Neuronal stem cell (in vitro differentiated cells): ENCODE measurements at regions not wholly inside any gene's neighbourhood (a gene's known extent, or its start where the extent isn't known, plus 50 kb on each side); places are given as distances from the start of the nearest gene placed in this dataset.
"Not testable (repeated sequence)": the region's sequence is repeated elsewhere in the genome, so short reads cannot be mapped to it uniquely, and the experiment has no call there.

Experiments
- DNase-seq: peaks from one replicate; pipeline ENCODE4 v3.0.0-alpha.2; 2013; ENCODE audit warnings: low spot score
- H2AFZ ChIP-seq: one replicate; pipeline ENCODE4 v1.6.1; 2013; ENCODE audit warnings: mild to moderate bottlenecking, low read length, inconsistent platforms
- H2AK5ac ChIP-seq: 2 replicates; pipeline ENCODE4 v1.6.1; 2013; ENCODE audit warnings: low read depth, mild to moderate bottlenecking, inconsistent platforms, low read length, moderate library complexity, mixed read lengths
- H2BK120ac ChIP-seq: 2 replicates; pipeline ENCODE4 v1.6.1; 2013; ENCODE audit warnings: low read depth, mild to moderate bottlenecking, inconsistent platforms, low read length, moderate library complexity, mixed read lengths
- H2BK12ac ChIP-seq: one replicate; pipeline ENCODE4 v1.6.1; 2013; ENCODE audit warnings: low read length, inconsistent platforms
- H2BK15ac ChIP-seq: 2 replicates; pipeline ENCODE4 v1.6.1; 2013; ENCODE audit warnings: mild to moderate bottlenecking, low read length, inconsistent platforms, mixed read lengths
- H2BK5ac ChIP-seq: one replicate; pipeline ENCODE4 v1.6.1; 2013; ENCODE audit warnings: inconsistent platforms, mild to moderate bottlenecking, low read length, moderate library complexity
- H3K14ac ChIP-seq: one replicate; pipeline ENCODE4 v1.6.1; 2013; ENCODE audit warnings: low read length, inconsistent platforms
- H3K18ac ChIP-seq: 2 replicates; pipeline ENCODE4 v1.6.1; 2013; ENCODE audit warnings: low read length, inconsistent platforms
- H3K23ac ChIP-seq: 2 replicates; pipeline ENCODE4 v1.6.1; 2013; ENCODE audit warnings: low read depth, mild to moderate bottlenecking, mixed read lengths, low read length, inconsistent platforms; ENCODE audit not compliant: poor library complexity
- H3K27ac ChIP-seq: replicated peaks from 3 replicates; pipeline ENCODE4 v1.5.1; 2013; ENCODE audit warnings: low read length, inconsistent platforms
- H3K27me3 ChIP-seq, 3 experiments: 2 replicates each; pipeline ENCODE4 v1.6.1; 2013; ENCODE audit warnings: low read length in 3 of 3, mild to moderate bottlenecking in 2 of 3, inconsistent platforms in 1 of 3, low read depth in 1 of 3, mixed read lengths in 1 of 3, moderate library complexity in 1 of 3; ENCODE audit not compliant: control insufficient read depth in 3 of 3, insufficient read depth in 3 of 3
- H3K36me3 ChIP-seq, 2 donors: replicated peaks in 1 of 2; 2 replicates each; pipeline ENCODE4 v1.6.1; 2013; ENCODE audit warnings: low read length in 2 of 2; ENCODE audit not compliant: control insufficient read depth in 2 of 2, insufficient read depth in 2 of 2
- H3K4ac ChIP-seq: 2 replicates; pipeline ENCODE4 v1.6.1; 2013; ENCODE audit warnings: inconsistent platforms, mild to moderate bottlenecking, low read length, moderate library complexity
- H3K4me1 ChIP-seq, 2 donors: 1 replicate in 1 of 2; 2 replicates in 1 of 2; pipeline ENCODE4 v1.6.1; 2013; ENCODE audit warnings: low read length in 2 of 2, low read depth in 1 of 2; ENCODE audit not compliant: control insufficient read depth in 2 of 2, insufficient read depth in 1 of 2
- H3K4me2 ChIP-seq: one replicate; pipeline ENCODE4 v1.6.1; 2013; ENCODE audit warnings: mild to moderate bottlenecking, low read length, inconsistent platforms; ENCODE audit not compliant: insufficient read depth, poor library complexity, severe bottlenecking
- H3K4me3 ChIP-seq, 2 donors: 2 replicates each; pipeline ENCODE4 v1.5.1; 2013; ENCODE audit warnings: low read length in 2 of 2, mild to moderate bottlenecking in 2 of 2, inconsistent platforms in 1 of 2, moderate library complexity in 1 of 2
- H3K79me1 ChIP-seq: one replicate; pipeline ENCODE4 v1.6.1; 2013; ENCODE audit warnings: low read depth, mild to moderate bottlenecking, inconsistent platforms, low read length, moderate library complexity
- H3K9ac ChIP-seq: one replicate; pipeline ENCODE4 v1.6.1; 2013; ENCODE audit warnings: mild to moderate bottlenecking, low read depth, low read length, inconsistent platforms; ENCODE audit not compliant: poor library complexity
- H3K9me3 ChIP-seq, 2 donors: replicated peaks in 1 of 2; 2 replicates each; pipeline versions ENCODE3 to v1.6.1; 2013; ENCODE audit warnings: low read length in 2 of 2, mild to moderate bottlenecking in 2 of 2, inconsistent platforms in 1 of 2, low read depth in 1 of 2, mixed read lengths in 1 of 2, moderate library complexity in 1 of 2; ENCODE audit not compliant: control insufficient read depth in 2 of 2, insufficient read depth in 1 of 2
- H4K8ac ChIP-seq: one replicate; pipeline ENCODE4 v1.6.1; 2013; ENCODE audit warnings: low read depth, mild to moderate bottlenecking, inconsistent platforms, low read length, moderate library complexity
- H4K91ac ChIP-seq: one replicate; pipeline ENCODE4 v1.6.1; 2013; ENCODE audit warnings: low read length, low read depth, mild to moderate bottlenecking, inconsistent platforms; ENCODE audit not compliant: poor library complexity
- WGBS, 2 donors: extraction: QIAGEN DNeasy Blood & Tissue Kit; methylation state at CpG; one replicate each; pipeline ENCODE4 v1.1.7; 2013; ENCODE audit warnings: missing lambda C conversion rate in 2 of 2, mixed read lengths in 1 of 2; ENCODE audit not compliant: insufficient read length in 2 of 2, insufficient replicate concordance in 1 of 2; ENCODE audit errors: extremely low coverage in 2 of 2; 5-methylcytosine and 5-hydroxymethylcytosine counted together

GRCh38 chr9:39678534-39679263 is 323.2 kb downstream of the SPATA31A1 start:
- not testable (repeated sequence) for H3K27me3 ChIP-seq, H3K14ac ChIP-seq, H3K18ac ChIP-seq, H3K23ac ChIP-seq, H2BK15ac ChIP-seq, H3K79me1 ChIP-seq, H2AK5ac ChIP-seq, H2BK12ac ChIP-seq, H3K4me1 ChIP-seq, H3K36me3 ChIP-seq, H3K9me3 ChIP-seq, H3K4me2 ChIP-seq, H3K9ac ChIP-seq, H2BK5ac ChIP-seq, H2AFZ ChIP-seq, H4K8ac ChIP-seq, H3K4me3 ChIP-seq, H2BK120ac ChIP-seq, H4K91ac ChIP-seq, H3K27ac ChIP-seq, H3K4ac ChIP-seq, DNase-seq
- WGBS, 2 donors: no CpG with 5 or more reads among the region's 9 CpGs

- not testable (repeated sequence) for H3K23ac ChIP-seq, H2BK120ac ChIP-seq, DNase-seq, H3K27ac ChIP-seq, H3K79me1 ChIP-seq, H3K4ac ChIP-seq, H3K9me3 ChIP-seq, H3K4me3 ChIP-seq, H2BK5ac ChIP-seq, H3K14ac ChIP-seq, H3K4me1 ChIP-seq, H3K9ac ChIP-seq, H3K4me2 ChIP-seq, H3K18ac ChIP-seq, H2BK15ac ChIP-seq, H2AK5ac ChIP-seq, H2BK12ac ChIP-seq, H4K91ac ChIP-seq, H2AFZ ChIP-seq, H3K36me3 ChIP-seq, H3K27me3 ChIP-seq, H4K8ac ChIP-seq
- WGBS, 2 donors: no CpG with 5 or more reads among the region's 6 CpGs
These were observed 325.4 kb downstream of the SPATA31A1 start for GRCh38 chr9:39680694-39681401.

- H3K4ac ChIP-seq, H3K4me1 ChIP-seq, H2BK15ac ChIP-seq, H2AK5ac ChIP-seq, H2BK12ac ChIP-seq, H3K14ac ChIP-seq, H3K27ac ChIP-seq, H3K18ac ChIP-seq, H3K23ac ChIP-seq, H3K4me2 ChIP-seq, H3K4me3 ChIP-seq, H2AFZ ChIP-seq, H3K9me3 ChIP-seq, H3K9ac ChIP-seq, H3K27me3 ChIP-seq, H2BK5ac ChIP-seq, DNase-seq, H3K36me3 ChIP-seq, H2BK120ac ChIP-seq, H3K79me1 ChIP-seq, H4K91ac ChIP-seq, H4K8ac ChIP-seq: not testable (repeated sequence)
- WGBS, 2 donors: no CpG with 5 or more reads among the region's 2 CpGs
These were observed 373.4 kb downstream of the SPATA31A1 start for GRCh38 chr9:39728862-39729261.

GRCh38 chr9:39744898-39745297 is 389.4 kb downstream of the SPATA31A1 start:
- H2AFZ ChIP-seq, H4K8ac ChIP-seq, H3K27me3 ChIP-seq, H3K23ac ChIP-seq, H3K27ac ChIP-seq, H3K4ac ChIP-seq, H3K4me3 ChIP-seq, H3K14ac ChIP-seq, H2BK120ac ChIP-seq, H4K91ac ChIP-seq, H3K9me3 ChIP-seq, H3K9ac ChIP-seq, H3K36me3 ChIP-seq, H3K79me1 ChIP-seq, DNase-seq, H3K18ac ChIP-seq, H3K4me1 ChIP-seq, H2BK12ac ChIP-seq, H2AK5ac ChIP-seq, H2BK15ac ChIP-seq, H2BK5ac ChIP-seq, H3K4me2 ChIP-seq: not testable (repeated sequence)
- no CpG with 5 or more reads among the region's 17 CpGs for WGBS, 2 donors
